GM12878 (cell line): ENCODE measurements at regions not wholly inside any gene's neighbourhood (a gene's known extent, or its start where the extent isn't known, plus 50 kb on each side); places are given as distances from the start of the nearest gene placed in this dataset.

Experiments used
- ATAC-seq: fragments of 200-7000 bp; cut with Tn5 transposase; 3 replicates; pipeline ENCODE4 v1.9.1; 2020; ENCODE audit warnings: mild to moderate bottlenecking, moderate library complexity
- BruUV-seq: library from RNA; stranded (reverse); fragments of 400-500 nt; replicated peaks from 2 replicates; lab custom pipeline; 2021; lab: Mats Ljungman, UMichigan
- CTCF ChIA-PET: fragments of 300-600 bp; sonication (Branson Sonifier 250); formaldehyde crosslinking; extraction: SDS; loops from one replicate; lab custom pipeline; 2021; ENCODE audit warnings: inconsistent platforms; lab: Yijun Ruan, JAX
- POLR2A ChIA-PET: fragments of 350-600 bp; formaldehyde crosslinking; extraction: SDS; loops from one replicate; lab custom pipeline; 2021; ENCODE audit warnings: inconsistent platforms; lab: Charles Lee
- RAD21 ChIA-PET: fragments of 300-600 bp; sonication (Branson Sonifier 250); formaldehyde crosslinking; loops from one replicate; lab custom pipeline; 2023; ENCODE audit warnings: antibody characterized with exemption; ENCODE audit not compliant: unreplicated experiment; lab: Charles Lee
- SMC1A ChIA-PET: fragments of 300-600 bp; sonication (Branson Sonifier 250); formaldehyde crosslinking; loops from one replicate; lab custom pipeline; 2023; ENCODE audit not compliant: unreplicated experiment, uncharacterized antibody; lab: Charles Lee
- DNase-seq: peaks from one replicate; pipeline ENCODE4 v3.0.0-alpha.2; 2011; ENCODE audit warnings: low read depth, low spot score
- FAIRE-seq: peaks from 3 replicates; lab custom pipeline; 2011; peaks lifted over from hg19 to GRCh38; lab: Jason Lieb, UNC
- H2AFZ ChIP-seq: 2 replicates; pipeline ENCODE4 v1.6.0; 2011; ENCODE audit warnings: low read depth, low read length, control low read depth; ENCODE audit not compliant: control insufficient read depth
- H3K27ac ChIP-seq: 2 replicates; pipeline ENCODE4 v1.5.1; 2011; ENCODE audit warnings: control low read depth; ENCODE audit not compliant: control insufficient read depth, insufficient read depth
- H3K27me3 ChIP-seq, 2 experiments: replicated peaks in 1 of 2; 2 replicates each; pipeline versions ENCODE4 v1.6.0 to v1.6.1; 2011; ENCODE audit warnings: low read length in 1 of 2; ENCODE audit not compliant: control insufficient read depth in 2 of 2, insufficient read depth in 2 of 2
- H3K36me3 ChIP-seq, 2 experiments: 2 replicates each; pipeline ENCODE4 v1.5.1; 2011; ENCODE audit warnings: low read length in 1 of 2; ENCODE audit not compliant: control insufficient read depth in 2 of 2, insufficient read depth in 2 of 2
- H3K4me1 ChIP-seq: 2 replicates; pipeline ENCODE4 v1.6.1; 2011; ENCODE audit warnings: mild to moderate bottlenecking, low read length, moderate library complexity, mixed read lengths; ENCODE audit not compliant: control insufficient read depth, insufficient read depth
- H3K4me2 ChIP-seq: 2 replicates; pipeline ENCODE4 v1.6.0; 2011; ENCODE audit warnings: control low read depth; ENCODE audit not compliant: control insufficient read depth, insufficient read depth
- H3K4me3 ChIP-seq: fragments of 200-600 bp; sonication (generic); 2 replicates; pipeline ENCODE4 v1.5.1; 2016
- H3K79me2 ChIP-seq: 2 replicates; pipeline ENCODE4 v1.6.0; 2011; ENCODE audit warnings: low read length; ENCODE audit not compliant: control insufficient read depth, insufficient read depth
- H3K9ac ChIP-seq: 2 replicates; pipeline ENCODE4 v1.8.0; 2011; ENCODE audit warnings: low read length, control low read depth, mixed read lengths; ENCODE audit not compliant: control insufficient read depth, insufficient read depth
- H3K9me3 ChIP-seq: replicated peaks from 3 replicates; pipeline ENCODE4 v1.5.1; 2011; ENCODE audit warnings: mild to moderate bottlenecking, low read length; ENCODE audit not compliant: control insufficient read depth, insufficient read depth
- H4K20me1 ChIP-seq: 2 replicates; pipeline ENCODE4 v1.6.0; 2011; ENCODE audit not compliant: control insufficient read depth, insufficient read depth
- CBX3 ChIP-seq: fragments of 200-600 bp; sonication (generic); IDR thresholded peaks from 2 replicates; pipeline ENCODE4 v1.6.1; 2016; ENCODE audit warnings: low read depth, borderline replicate concordance
- CBX5 ChIP-seq: sonication (generic); IDR thresholded peaks from 2 replicates; pipeline ENCODE4 v1.6.1; 2016; ENCODE audit warnings: low read depth, moderate library complexity, mild to moderate bottlenecking, inconsistent platforms
- CHD1 ChIP-seq: IDR thresholded peaks from 2 replicates; pipeline ENCODE4 v1.6.1; 2012; ENCODE audit warnings: low read depth, low read length, improper control_type of control experiment
- GABPA ChIP-seq: IDR thresholded peaks from 2 replicates; pipeline ENCODE4 v1.6.1; 2014; ENCODE audit warnings: antibody characterized with exemption, low read depth, mild to moderate bottlenecking, inconsistent platforms
- HCFC1 ChIP-seq: fragments of 150-350 bp; IDR thresholded peaks from 2 replicates; pipeline ENCODE4 v1.6.1; 2014; ENCODE audit warnings: low read length
- HDAC6 ChIP-seq: fragments of 200-600 bp; sonication (generic); IDR thresholded peaks from one replicate; pipeline ENCODE4 v1.8.0; 2017; ENCODE audit warnings: antibody characterized with exemption; ENCODE audit not compliant: unreplicated experiment
- KLF5 ChIP-seq: fragments of 450-650 bp; IDR thresholded peaks from 2 replicates; pipeline ENCODE4 v1.6.1; 2014; ENCODE audit warnings: mild to moderate bottlenecking; ENCODE audit not compliant: partially characterized antibody
- SP1 ChIP-seq: IDR thresholded peaks from one replicate; pipeline ENCODE4 v1.6.1; 2011; ENCODE audit warnings: low read depth, low read length
- ZNF24 ChIP-seq: fragments of 450-650 bp; IDR thresholded peaks from 2 replicates; pipeline ENCODE4 v1.6.1; 2017; ENCODE audit warnings: antibody characterized with exemption, mild to moderate bottlenecking
- ZNF622 ChIP-seq: fragments of 450-650 bp; IDR thresholded peaks from 2 replicates; pipeline ENCODE4 v1.6.1; 2017; ENCODE audit warnings: mild to moderate bottlenecking, inconsistent platforms
- WGBS: methylation state at CpG from one replicate; pipeline ENCODE4 v1.1.6; 2016; ENCODE audit warnings: low lambda C conversion rate; ENCODE audit not compliant: insufficient replicate concordance, insufficient coverage; ENCODE audit errors: missing lambda C conversion rate; 5-methylcytosine and 5-hydroxymethylcytosine counted together
- in situ Hi-C: fragments of 300-500 bp; cut with MboI; formaldehyde crosslinking; loops from 9 replicates; pipeline ENCODE4 v1.14.3; 2018; ENCODE audit warnings: mixed read lengths
- intact Hi-C: fragments of 100-400 bp; cut with micrococcal nuclease; formaldehyde crosslinking; loops from one replicate; pipeline ENCODE4 v1.14.2; 2022; ENCODE audit not compliant: unreplicated experiment
- TF ChIP-seq, protein P1 (sequence below): IDR thresholded peaks from 2 replicates; pipeline ENCODE4 v1.6.1; 2011; ENCODE audit warnings: borderline replicate concordance, low read depth, mild to moderate bottlenecking, moderate library complexity, mixed read lengths, low read length; ENCODE audit not compliant: insufficient read depth; ENCODE audit errors: extremely low read length
- TF ChIP-seq, protein P2 (sequence below): fragments of 450-650 bp; IDR thresholded peaks from 2 replicates; pipeline ENCODE4 v1.6.1; 2017; ENCODE audit warnings: mild to moderate bottlenecking, moderate library complexity
- TF ChIP-seq, protein P3 (sequence below): fragments of 450-650 bp; IDR thresholded peaks from 2 replicates; pipeline ENCODE4 v1.6.1; 2017; ENCODE audit warnings: borderline replicate concordance
- TF ChIP-seq, protein P4 (sequence below): fragments of 450-650 bp; IDR thresholded peaks from 2 replicates; pipeline ENCODE4 v1.6.1; 2014; ENCODE audit warnings: mild to moderate bottlenecking

- TF ChIP-seq, protein P1, sequence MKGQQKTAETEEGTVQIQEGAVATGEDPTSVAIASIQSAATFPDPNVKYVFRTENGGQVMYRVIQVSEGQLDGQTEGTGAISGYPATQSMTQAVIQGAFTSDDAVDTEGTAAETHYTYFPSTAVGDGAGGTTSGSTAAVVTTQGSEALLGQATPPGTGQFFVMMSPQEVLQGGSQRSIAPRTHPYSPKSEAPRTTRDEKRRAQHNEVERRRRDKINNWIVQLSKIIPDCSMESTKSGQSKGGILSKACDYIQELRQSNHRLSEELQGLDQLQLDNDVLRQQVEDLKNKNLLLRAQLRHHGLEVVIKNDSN, result no peak
- TF ChIP-seq, protein P2, sequence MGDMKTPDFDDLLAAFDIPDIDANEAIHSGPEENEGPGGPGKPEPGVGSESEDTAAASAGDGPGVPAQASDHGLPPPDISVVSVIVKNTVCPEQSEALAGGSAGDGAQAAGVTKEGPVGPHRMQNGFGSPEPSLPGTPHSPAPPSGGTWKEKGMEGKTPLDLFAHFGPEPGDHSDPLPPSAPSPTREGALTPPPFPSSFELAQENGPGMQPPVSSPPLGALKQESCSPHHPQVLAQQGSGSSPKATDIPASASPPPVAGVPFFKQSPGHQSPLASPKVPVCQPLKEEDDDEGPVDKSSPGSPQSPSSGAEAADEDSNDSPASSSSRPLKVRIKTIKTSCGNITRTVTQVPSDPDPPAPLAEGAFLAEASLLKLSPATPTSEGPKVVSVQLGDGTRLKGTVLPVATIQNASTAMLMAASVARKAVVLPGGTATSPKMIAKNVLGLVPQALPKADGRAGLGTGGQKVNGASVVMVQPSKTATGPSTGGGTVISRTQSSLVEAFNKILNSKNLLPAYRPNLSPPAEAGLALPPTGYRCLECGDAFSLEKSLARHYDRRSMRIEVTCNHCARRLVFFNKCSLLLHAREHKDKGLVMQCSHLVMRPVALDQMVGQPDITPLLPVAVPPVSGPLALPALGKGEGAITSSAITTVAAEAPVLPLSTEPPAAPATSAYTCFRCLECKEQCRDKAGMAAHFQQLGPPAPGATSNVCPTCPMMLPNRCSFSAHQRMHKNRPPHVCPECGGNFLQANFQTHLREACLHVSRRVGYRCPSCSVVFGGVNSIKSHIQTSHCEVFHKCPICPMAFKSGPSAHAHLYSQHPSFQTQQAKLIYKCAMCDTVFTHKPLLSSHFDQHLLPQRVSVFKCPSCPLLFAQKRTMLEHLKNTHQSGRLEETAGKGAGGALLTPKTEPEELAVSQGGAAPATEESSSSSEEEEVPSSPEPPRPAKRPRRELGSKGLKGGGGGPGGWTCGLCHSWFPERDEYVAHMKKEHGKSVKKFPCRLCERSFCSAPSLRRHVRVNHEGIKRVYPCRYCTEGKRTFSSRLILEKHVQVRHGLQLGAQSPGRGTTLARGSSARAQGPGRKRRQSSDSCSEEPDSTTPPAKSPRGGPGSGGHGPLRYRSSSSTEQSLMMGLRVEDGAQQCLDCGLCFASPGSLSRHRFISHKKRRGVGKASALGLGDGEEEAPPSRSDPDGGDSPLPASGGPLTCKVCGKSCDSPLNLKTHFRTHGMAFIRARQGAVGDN, result no peak
- TF ChIP-seq, protein P3, sequence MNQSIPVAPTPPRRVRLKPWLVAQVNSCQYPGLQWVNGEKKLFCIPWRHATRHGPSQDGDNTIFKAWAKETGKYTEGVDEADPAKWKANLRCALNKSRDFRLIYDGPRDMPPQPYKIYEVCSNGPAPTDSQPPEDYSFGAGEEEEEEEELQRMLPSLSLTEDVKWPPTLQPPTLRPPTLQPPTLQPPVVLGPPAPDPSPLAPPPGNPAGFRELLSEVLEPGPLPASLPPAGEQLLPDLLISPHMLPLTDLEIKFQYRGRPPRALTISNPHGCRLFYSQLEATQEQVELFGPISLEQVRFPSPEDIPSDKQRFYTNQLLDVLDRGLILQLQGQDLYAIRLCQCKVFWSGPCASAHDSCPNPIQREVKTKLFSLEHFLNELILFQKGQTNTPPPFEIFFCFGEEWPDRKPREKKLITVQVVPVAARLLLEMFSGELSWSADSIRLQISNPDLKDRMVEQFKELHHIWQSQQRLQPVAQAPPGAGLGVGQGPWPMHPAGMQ, result no peak
- TF ChIP-seq HDAC6, result no peak
- TF ChIP-seq, all 136 proteins: peak for 0
These were observed 511.6 kb upstream of the PROK2 start (continued) for GRCh38 chr3:72296477-72297111.

- no peaks in the 10 kb centered on the region for H3K79me2 ChIP-seq
- H3K9me3 ChIP-seq, result no peaks in the 10 kb centered on the region
- intact Hi-C loops, result no loop called here
- no peaks in the 10 kb centered on the region for H4K20me1 ChIP-seq
- POLR2A ChIA-PET, result no interaction called here
- SMC1A ChIA-PET, result interaction anchor here (1.1 to 1.4 kb wide), 2 partner anchors 10 to 45 kb away, joined by 3 to 5 read pairs; no protein-coding TSS in a partner anchor
- DNase-seq, result no peak
- in situ Hi-C loops, result no loop called here
- no TSS peak for BruUV-seq
- H3K9ac ChIP-seq, result no peak overlapping the region
- CTCF ChIA-PET, result no interaction called here
- no peaks in the 10 kb centered on the region for H3K27me3 ChIP-seq
- no peaks in the 10 kb centered on the region for H3K36me3 ChIP-seq
- no peak overlapping the region for H3K4me3 ChIP-seq
- FAIRE-seq, result no peak
- no peak overlapping the region for H3K27ac ChIP-seq
- H2AFZ ChIP-seq, result no peak overlapping the region
- H3K4me2 ChIP-seq, result no peak overlapping the region
- H3K4me1 ChIP-seq, result no peaks in the 10 kb centered on the region
- no peak for ATAC-seq
- WGBS, result 65% methylated on average over 7 of the region's 7 CpGs
- RAD21 ChIA-PET, result no interaction called here
- TF ChIP-seq HCFC1 (no peak), ZNF622 (no peak), GABPA (no peak), CHD1 (no peak), CBX5 (no peak), KLF5 (no peak), ZNF24 (no peak), SP1 (no peak), CBX3 (no peak)
- TF ChIP-seq, protein P4, sequence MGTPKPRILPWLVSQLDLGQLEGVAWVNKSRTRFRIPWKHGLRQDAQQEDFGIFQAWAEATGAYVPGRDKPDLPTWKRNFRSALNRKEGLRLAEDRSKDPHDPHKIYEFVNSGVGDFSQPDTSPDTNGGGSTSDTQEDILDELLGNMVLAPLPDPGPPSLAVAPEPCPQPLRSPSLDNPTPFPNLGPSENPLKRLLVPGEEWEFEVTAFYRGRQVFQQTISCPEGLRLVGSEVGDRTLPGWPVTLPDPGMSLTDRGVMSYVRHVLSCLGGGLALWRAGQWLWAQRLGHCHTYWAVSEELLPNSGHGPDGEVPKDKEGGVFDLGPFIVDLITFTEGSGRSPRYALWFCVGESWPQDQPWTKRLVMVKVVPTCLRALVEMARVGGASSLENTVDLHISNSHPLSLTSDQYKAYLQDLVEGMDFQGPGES, result no peak
These were observed 511.1 kb upstream of the PROK2 start for GRCh38 chr3:72295962-72296450.
